ENCODE measurements at regions not wholly inside any gene's neighbourhood (a gene's known extent, or its start where the extent isn't known, plus 50 kb on each side); places are given as distances from the start of the nearest gene placed in this dataset.

DNA sequence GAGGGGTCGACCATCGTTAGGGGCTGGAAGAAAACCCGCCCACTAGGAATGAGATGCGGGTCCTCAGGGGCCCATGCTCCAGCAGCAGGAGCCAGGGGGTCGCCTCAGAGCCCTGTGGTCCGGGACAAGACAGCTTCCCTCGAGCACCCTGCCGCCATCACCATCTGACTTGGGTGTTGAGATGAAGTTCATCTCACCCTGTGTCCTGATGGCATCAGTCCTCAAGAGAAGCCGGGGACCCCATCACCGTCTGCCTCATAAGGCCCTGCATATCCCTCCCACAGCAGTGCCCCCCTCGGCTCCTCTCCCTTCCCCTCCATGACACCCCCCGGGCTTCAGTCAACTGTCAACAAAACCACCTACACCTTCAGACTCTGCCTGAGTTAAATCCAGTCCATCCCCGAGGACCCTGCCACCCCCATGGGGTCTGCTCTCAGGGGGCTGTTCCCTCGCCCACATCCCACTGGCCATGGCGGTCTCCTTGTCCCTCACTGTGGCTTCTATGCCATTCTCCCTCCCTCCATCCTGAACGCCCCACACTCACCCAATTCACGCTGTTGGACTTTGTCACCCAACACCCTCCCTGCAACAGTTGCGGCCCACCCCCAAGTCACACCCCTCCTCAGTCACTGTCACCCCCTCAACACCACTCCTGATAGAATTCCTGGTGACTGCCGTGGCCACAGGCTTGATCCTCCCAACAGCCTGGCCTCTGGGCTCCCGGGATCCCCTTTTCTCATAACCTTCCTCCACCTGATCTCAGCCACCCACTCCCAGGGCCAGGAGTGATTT is 87.7 kb upstream of the RTL6 start:
- Histone ChIP-seq H4K91ac (ENCODE audit: insufficient read depth, low read depth, low read length) (no peak overlapping the region), H4K20me1 (ENCODE audit: insufficient read depth, low read length) (no peaks in the 10 kb centered on the region), H3K9me1 (ENCODE audit: insufficient read depth, low read length) (no peaks in the 10 kb centered on the region), H2AFZ (replicated peaks; ENCODE audit: low read length, poor library complexity) (no peak overlapping the region), H3K23ac (ENCODE audit: low read depth, low read length) (no peak overlapping the region), H3K36me3 (ENCODE audit: control insufficient read depth, insufficient read depth, low read length) (no peaks in the 10 kb centered on the region), H2BK120ac (ENCODE audit: low read depth, low read length) (no peak overlapping the region), H2AK5ac (ENCODE audit: low read depth, low read length) (no peak overlapping the region), H3K18ac (ENCODE audit: low read depth, low read length) (no peak overlapping the region), H3K9ac (ENCODE audit: low read depth, low read length) (no peak overlapping the region), H3K56ac (ENCODE audit: extremely low read depth, insufficient read depth, low read length) (no peak overlapping the region), H2AK9ac (replicated peaks; ENCODE audit: low read depth, low read length, poor library complexity) (no peak overlapping the region), H3K9me3 (ENCODE audit: control insufficient read depth, insufficient read depth, low read length) (peaks cover 6% of the 10 kb centered on the region; the same call in 1 of the 2 replicates), H3K4me1 (ENCODE audit: control insufficient read depth, insufficient read depth, low read length) (peaks cover 3% of the 10 kb centered on the region), H2BK5ac (ENCODE audit: low read depth, low read length, poor library complexity, severe bottlenecking) (no peak overlapping the region), H4K5ac (ENCODE audit: low read depth, low read length) (no peak overlapping the region), H4K8ac (ENCODE audit: low read depth in 2 of 2, low read length in 2 of 2) (no peak overlapping the region), H3K4me2 (ENCODE audit: low read depth, low read length) (no peak overlapping the region), H3K4me3 (ENCODE audit: insufficient read depth, low read depth, low read length) (no peak overlapping the region), H3K27me3 (ENCODE audit: control insufficient read depth, insufficient read depth, low read length) (peaks cover 14% of the 10 kb centered on the region), H3K14ac (replicated peaks; ENCODE audit: low read depth, low read length) (no peak overlapping the region), H3K27ac (ENCODE audit: insufficient read depth, low read length) (no peak overlapping the region), H3K79me1 (ENCODE audit: low read depth in 1 of 2, low read length in 2 of 2) (no peaks in the 10 kb centered on the region), H2BK20ac (ENCODE audit: low read depth, low read length) (no peak overlapping the region), H3K4ac (ENCODE audit: low read depth, low read length) (no peak overlapping the region), H2BK15ac (ENCODE audit: low read depth, low read length) (no peak overlapping the region)
- DNase-seq, result no peak
- POLR2A ChIA-PET (ENCODE audit: unreplicated experiment), result no interaction called here
- 82% methylated on average over 4 of the region's 20 CpGs; no CpG with 5 or more reads in 1 of the 2 experiments for WGBS, 2 experiments (ENCODE audit: extremely low coverage in 2 of 2, insufficient read length in 1 of 2)
- ATAC-seq (ENCODE audit: low read depth), result no peak
- dilution Hi-C loops (cut with HindIII; ENCODE audit: low sequenced_read_pairs, unreplicated experiment) (no loop called here), intact Hi-C loops (cut with micrococcal nuclease) (no loop called here), in situ Hi-C loops (cut with MboI; ENCODE audit: low sequenced_read_pairs) (no loop called here)
- no peak for TF ChIP-seq RFX5 (IDR thresholded peaks at IDR 0.05; ENCODE audit: low read depth, low read length)
- no peak for TF ChIP-seq SMC3 (IDR thresholded peaks at IDR 0.05; ENCODE audit: low read depth, low read length)
- TF ChIP-seq CHD1 (IDR thresholded peaks at IDR 0.05; ENCODE audit: low read depth, low read length), result no peak
- TF ChIP-seq RAD21 (IDR thresholded peaks at IDR 0.05; ENCODE audit: low read length), result no peak
- no peak for TF ChIP-seq CTCF (conservative IDR thresholded peaks at IDR 0.05; ENCODE audit: low read depth, low read length)
- no peak for TF ChIP-seq MAFK (IDR thresholded peaks at IDR 0.05; ENCODE audit: low read depth, low read length)
- TF ChIP-seq USF2 (IDR thresholded peaks at IDR 0.05; ENCODE audit: low read depth, low read length), result no peak
- TF ChIP-seq, protein P1, sequence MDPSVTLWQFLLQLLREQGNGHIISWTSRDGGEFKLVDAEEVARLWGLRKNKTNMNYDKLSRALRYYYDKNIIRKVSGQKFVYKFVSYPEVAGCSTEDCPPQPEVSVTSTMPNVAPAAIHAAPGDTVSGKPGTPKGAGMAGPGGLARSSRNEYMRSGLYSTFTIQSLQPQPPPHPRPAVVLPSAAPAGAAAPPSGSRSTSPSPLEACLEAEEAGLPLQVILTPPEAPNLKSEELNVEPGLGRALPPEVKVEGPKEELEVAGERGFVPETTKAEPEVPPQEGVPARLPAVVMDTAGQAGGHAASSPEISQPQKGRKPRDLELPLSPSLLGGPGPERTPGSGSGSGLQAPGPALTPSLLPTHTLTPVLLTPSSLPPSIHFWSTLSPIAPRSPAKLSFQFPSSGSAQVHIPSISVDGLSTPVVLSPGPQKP (IDR thresholded peaks at IDR 0.05; ENCODE audit: borderline replicate concordance, low read depth, low read length), result no peak
- TF ChIP-seq NFE2L2 (IDR thresholded peaks at IDR 0.05; ENCODE audit: low read depth, low read length), result no peak
- TF ChIP-seq MXI1 (IDR thresholded peaks at IDR 0.05; ENCODE audit: borderline replicate concordance, low read depth, low read length), result no peak
- TF ChIP-seq POLR2A (IDR thresholded peaks at IDR 0.05; ENCODE audit: low read depth, low read length), result no peak
- no peak for TF ChIP-seq RCOR1 (IDR thresholded peaks at IDR 0.05; ENCODE audit: insufficient replicate concordance, low read length)
- no peak for TF ChIP-seq FOS (IDR thresholded peaks at IDR 0.05; ENCODE audit: low read depth, low read length)
- TF ChIP-seq CEBPB (IDR thresholded peaks at IDR 0.05; ENCODE audit: low read depth, low read length), result no peak
- no peak for TF ChIP-seq MAZ (IDR thresholded peaks at IDR 0.05; ENCODE audit: borderline replicate concordance, low read depth, low read length)
- no TSS peak for BruUV-seq (replicated peaks)
- CTCF ChIA-PET, result no interaction called here
